ENCODE measurements at regions not wholly inside any gene's neighbourhood (a gene's known extent, or its start where the extent isn't known, plus 50 kb on each side); places are given as distances from the start of the nearest gene placed in this dataset.

DNA sequence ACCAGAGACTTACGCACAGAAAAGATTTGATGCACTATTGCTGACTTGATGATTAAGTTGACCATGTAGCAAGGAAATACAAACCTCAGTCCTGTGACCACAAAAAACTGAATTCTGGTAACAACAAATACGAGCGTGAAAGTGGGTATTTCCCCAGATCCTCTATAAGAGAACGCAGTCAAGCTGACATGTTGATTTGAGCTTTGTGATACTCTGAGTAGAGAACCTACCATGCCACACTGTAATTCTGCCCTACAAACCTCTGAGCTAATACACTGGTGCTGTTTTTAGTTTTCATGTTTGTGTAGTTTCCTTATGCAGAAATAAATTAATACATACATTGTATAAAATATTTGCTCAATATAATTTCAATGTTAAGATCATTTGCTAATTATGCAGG is 565.6 kb upstream of the EPHA5 start:
- no peak for DNase-seq
- TF ChIP-seq, protein P1, sequence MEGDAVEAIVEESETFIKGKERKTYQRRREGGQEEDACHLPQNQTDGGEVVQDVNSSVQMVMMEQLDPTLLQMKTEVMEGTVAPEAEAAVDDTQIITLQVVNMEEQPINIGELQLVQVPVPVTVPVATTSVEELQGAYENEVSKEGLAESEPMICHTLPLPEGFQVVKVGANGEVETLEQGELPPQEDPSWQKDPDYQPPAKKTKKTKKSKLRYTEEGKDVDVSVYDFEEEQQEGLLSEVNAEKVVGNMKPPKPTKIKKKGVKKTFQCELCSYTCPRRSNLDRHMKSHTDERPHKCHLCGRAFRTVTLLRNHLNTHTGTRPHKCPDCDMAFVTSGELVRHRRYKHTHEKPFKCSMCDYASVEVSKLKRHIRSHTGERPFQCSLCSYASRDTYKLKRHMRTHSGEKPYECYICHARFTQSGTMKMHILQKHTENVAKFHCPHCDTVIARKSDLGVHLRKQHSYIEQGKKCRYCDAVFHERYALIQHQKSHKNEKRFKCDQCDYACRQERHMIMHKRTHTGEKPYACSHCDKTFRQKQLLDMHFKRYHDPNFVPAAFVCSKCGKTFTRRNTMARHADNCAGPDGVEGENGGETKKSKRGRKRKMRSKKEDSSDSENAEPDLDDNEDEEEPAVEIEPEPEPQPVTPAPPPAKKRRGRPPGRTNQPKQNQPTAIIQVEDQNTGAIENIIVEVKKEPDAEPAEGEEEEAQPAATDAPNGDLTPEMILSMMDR (IDR thresholded peaks at IDR 0.05; ENCODE audit: low read depth, low read length), result no peak
- Histone ChIP-seq H3K27me3 (no peaks in the 10 kb centered on the region), H3K4me3 (ENCODE audit: low read depth, low read length) (no peak overlapping the region), H3K36me3 (no peaks in the 10 kb centered on the region), H3K9me3 (no peaks in the 10 kb centered on the region), H3K4me1 (no peaks in the 10 kb centered on the region)

DNA sequence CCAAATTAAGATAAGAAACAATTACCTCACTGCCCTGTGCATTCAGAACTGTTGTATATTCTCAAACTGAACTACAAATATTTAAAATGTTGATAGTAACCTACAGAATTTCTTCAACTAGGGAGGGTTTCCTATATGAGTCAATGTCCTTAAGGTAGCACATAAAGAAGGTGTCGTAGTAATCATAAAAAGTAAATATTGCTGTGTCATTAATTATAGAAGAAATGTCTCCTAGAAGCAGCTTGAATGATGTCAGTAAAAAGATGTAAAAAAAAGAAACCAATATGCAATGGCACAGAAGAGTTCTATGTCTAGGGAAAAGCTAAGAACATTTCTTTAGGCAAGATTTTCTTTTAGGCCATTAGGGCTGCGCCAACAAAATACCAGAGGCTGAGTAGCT is 559.6 kb upstream of the EPHA5 start:
- no peaks in the 10 kb centered on the region for H3K27me3 ChIP-seq
- no peak for DNase-seq
- H3K36me3 ChIP-seq, result no peaks in the 10 kb centered on the region
- TF ChIP-seq, protein P1 (IDR thresholded peaks at IDR 0.05; ENCODE audit: low read depth, low read length), result no peak
- no peak overlapping the region for H3K4me3 ChIP-seq (ENCODE audit: low read depth, low read length)
- no peaks in the 10 kb centered on the region for H3K9me3 ChIP-seq
- H3K4me1 ChIP-seq, result no peaks in the 10 kb centered on the region

DNA sequence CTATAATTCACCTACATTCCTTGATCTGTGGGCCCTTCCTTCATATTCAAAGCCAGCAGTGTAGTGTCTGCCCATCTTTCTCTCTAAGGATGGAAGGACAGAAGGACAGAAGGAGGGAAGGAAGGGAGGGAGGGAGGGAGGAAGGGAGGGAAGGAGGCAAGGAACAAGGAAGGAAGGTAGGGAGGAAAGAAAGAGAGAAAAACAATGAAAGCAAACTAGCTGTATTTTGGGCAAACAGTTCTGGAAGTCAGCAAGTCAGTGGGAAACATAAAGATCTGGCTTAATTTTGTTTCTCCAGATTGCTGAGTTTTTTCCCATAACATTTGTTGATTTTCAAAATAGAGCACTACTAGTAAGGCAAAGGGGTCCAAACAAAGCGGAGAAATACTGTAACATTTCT is 555.2 kb upstream of the EPHA5 start:
- Histone ChIP-seq H3K36me3 (no peaks in the 10 kb centered on the region), H3K4me1 (no peaks in the 10 kb centered on the region), H3K27me3 (no peaks in the 10 kb centered on the region), H3K4me3 (ENCODE audit: low read depth, low read length) (no peak overlapping the region), H3K9me3 (no peaks in the 10 kb centered on the region)
- TF ChIP-seq, protein P1 (IDR thresholded peaks at IDR 0.05; ENCODE audit: low read depth, low read length), result no peak
- DNase-seq, result no peak

DNA sequence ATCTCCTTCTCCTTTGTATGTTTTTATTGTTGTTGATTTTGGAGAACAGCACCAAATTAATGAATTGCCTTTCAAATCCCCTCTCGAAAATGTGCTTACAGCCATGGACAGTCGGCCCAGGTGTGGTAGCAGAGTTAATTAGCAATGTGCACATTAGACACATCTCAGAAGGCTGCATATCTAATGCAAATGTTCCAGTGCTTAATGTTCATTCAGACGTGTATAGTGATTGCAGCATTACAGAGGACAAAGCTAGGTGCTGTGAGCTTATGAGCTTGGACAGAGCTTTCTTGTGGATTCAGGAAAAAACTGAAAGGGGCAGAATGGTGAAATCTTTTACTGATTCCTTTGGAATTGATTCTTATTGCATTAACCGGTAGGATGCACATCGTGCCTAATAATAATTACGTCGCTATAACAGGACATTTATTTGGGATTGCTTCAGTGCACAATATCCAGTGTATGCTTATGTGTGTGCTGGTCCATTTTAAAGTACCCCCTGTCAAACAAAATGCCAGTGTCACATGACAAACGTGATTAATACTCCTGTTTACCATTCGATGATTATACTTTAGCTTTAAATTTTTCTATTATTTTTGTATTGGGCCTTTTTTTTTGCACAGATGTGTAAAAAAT is 552.9 kb upstream of the EPHA5 start:
- no peak overlapping the region for H3K4me3 ChIP-seq (ENCODE audit: low read depth, low read length)
- TF ChIP-seq, protein P1 (IDR thresholded peaks at IDR 0.05; ENCODE audit: low read depth, low read length), result no peak
- H3K27me3 ChIP-seq, result no peaks in the 10 kb centered on the region
- DNase-seq, result no peak
- no peaks in the 10 kb centered on the region for H3K4me1 ChIP-seq
- no peaks in the 10 kb centered on the region for H3K36me3 ChIP-seq
- H3K9me3 ChIP-seq, result no peaks in the 10 kb centered on the region

DNA sequence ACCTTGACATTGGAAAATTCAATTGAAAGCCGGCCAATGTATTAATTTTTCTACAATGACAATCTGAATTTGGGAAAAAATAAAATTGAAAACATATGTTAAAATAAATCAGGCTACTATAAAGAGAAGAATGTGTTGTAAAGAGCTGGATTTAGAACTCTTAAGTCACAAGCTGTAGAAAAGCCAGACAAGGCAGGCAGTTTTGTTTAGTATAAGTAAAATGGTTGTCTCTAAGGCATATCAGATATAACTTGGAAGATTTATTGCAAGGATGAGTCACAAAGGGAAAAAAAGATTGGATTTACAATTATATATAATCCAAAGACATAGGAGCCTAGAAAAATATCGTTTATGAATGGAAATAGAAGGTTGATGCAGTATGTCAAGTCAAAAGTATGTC is 549.1 kb upstream of the EPHA5 start:
- Histone ChIP-seq H3K27me3 (no peaks in the 10 kb centered on the region), H3K36me3 (no peaks in the 10 kb centered on the region), H3K4me1 (no peaks in the 10 kb centered on the region), H3K9me3 (no peaks in the 10 kb centered on the region), H3K4me3 (ENCODE audit: low read depth, low read length) (no peak overlapping the region)
- no peak for DNase-seq
- TF ChIP-seq, protein P1 (IDR thresholded peaks at IDR 0.05; ENCODE audit: low read depth, low read length), result no peak

DNA sequence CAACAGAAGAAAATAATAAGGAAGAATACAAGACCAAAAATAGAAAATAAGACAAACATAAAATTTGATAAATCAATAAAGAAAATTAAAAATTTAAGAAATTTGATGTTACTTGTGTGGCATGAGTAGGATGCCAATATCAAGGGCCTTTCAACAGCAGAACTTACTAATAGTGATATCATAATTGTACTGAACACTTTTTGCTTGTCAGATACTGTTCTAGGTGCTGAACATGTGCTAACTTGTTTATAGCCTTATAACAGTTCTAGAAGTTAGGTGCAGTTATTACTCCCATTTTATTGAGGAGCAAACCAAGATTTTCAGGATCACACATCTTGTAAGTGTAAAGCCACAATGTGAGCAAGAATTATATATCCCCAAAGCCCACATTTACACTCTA is 546.0 kb upstream of the EPHA5 start:
- H3K36me3 ChIP-seq, result no peaks in the 10 kb centered on the region
- TF ChIP-seq, protein P1 (IDR thresholded peaks at IDR 0.05; ENCODE audit: low read depth, low read length), result no peak
- H3K9me3 ChIP-seq, result no peaks in the 10 kb centered on the region
- no peak for DNase-seq
- no peaks in the 10 kb centered on the region for H3K27me3 ChIP-seq
- no peak overlapping the region for H3K4me3 ChIP-seq (ENCODE audit: low read depth, low read length)
- H3K4me1 ChIP-seq, result no peaks in the 10 kb centered on the region

All from BE2C (cell line).